Endothelial cell of umbilical vein (primary cell): ENCODE measurements at regions not wholly inside any gene's neighbourhood (a gene's known extent, or its start where the extent isn't known, plus 50 kb on each side); places are given as distances from the start of the nearest gene placed in this dataset.
A peak's percentile ranks its signal among the peaks of the same experiment; 100 is the strongest.

Source experiments
- BruUV-seq: library from RNA; stranded (reverse); fragments of 400-500 nt; replicated peaks from 2 replicates; lab custom pipeline; 2021; lab: Mats Ljungman, UMichigan
- CTCF ChIA-PET: fragments of 300-600, 350-600 bp; sonication (Branson Sonifier 250); formaldehyde crosslinking; loops from one replicate; lab custom pipeline; 2021; ENCODE audit warnings: antibody characterized with exemption, inconsistent platforms; lab: Charles Lee
- POLR2A ChIA-PET: fragments of 300-600, 350-600 bp; sonication (Branson Sonifier 250); formaldehyde crosslinking; loops from one replicate; lab custom pipeline; 2021; ENCODE audit warnings: antibody characterized with exemption, inconsistent platforms; lab: Charles Lee
- DNase-seq: peaks from one replicate; pipeline ENCODE4 v3.0.0-alpha.2; 2011; ENCODE audit warnings: low read depth, low spot score
- FAIRE-seq: peaks from 2 replicates; lab custom pipeline; 2011; peaks lifted over from hg19 to GRCh38; lab: Jason Lieb, UNC
- H2AFZ ChIP-seq: 2 replicates; pipeline ENCODE4 v1.6.0; 2012; ENCODE audit warnings: low read depth, low read length, control low read depth, inconsistent platforms
- H3K27ac ChIP-seq: 2 replicates; pipeline ENCODE4 v1.5.1; 2011; ENCODE audit warnings: low read depth, mild to moderate bottlenecking, control low read depth, low read length, moderate library complexity; ENCODE audit not compliant: insufficient read depth
- H3K27me3 ChIP-seq, 2 experiments: 2 replicates each; pipeline versions ENCODE4 v1.6.0 to v1.6.1; 2011; ENCODE audit warnings: low read length in 2 of 2, mixed read lengths in 1 of 2; ENCODE audit not compliant: control insufficient read depth in 2 of 2, insufficient read depth in 2 of 2
- H3K36me3 ChIP-seq, 2 experiments: 2 replicates in 1 of 2; 3 replicates in 1 of 2; pipeline ENCODE4 v1.5.1; 2011; ENCODE audit warnings: low read length in 2 of 2, mild to moderate bottlenecking in 1 of 2, moderate library complexity in 1 of 2; ENCODE audit not compliant: control insufficient read depth in 2 of 2, insufficient read depth in 2 of 2; ENCODE audit errors: extremely low read depth in 1 of 2
- H3K4me1 ChIP-seq: 3 replicates; pipeline ENCODE4 v1.5.1; 2011; ENCODE audit warnings: mild to moderate bottlenecking, low read length; ENCODE audit not compliant: control insufficient read depth, insufficient read depth; ENCODE audit errors: extremely low read depth
- H3K4me2 ChIP-seq: 2 replicates; pipeline ENCODE4 v1.6.1; 2011; ENCODE audit warnings: low read length, control low read depth, mixed read lengths; ENCODE audit not compliant: insufficient read depth
- H3K4me3 ChIP-seq, 3 experiments: fragments of 200-600 bp in 1 of 3; sonication (generic), shearing (Covaris generic) in 1 of 3; replicated peaks in 1 of 3; 2 replicates each; pipeline ENCODE4 v1.5.1; 2011 to 2016; ENCODE audit warnings: control low read depth in 3 of 3, low read length in 3 of 3, mild to moderate bottlenecking in 2 of 3, inconsistent platforms in 1 of 3, low read depth in 1 of 3, moderate library complexity in 1 of 3; ENCODE audit not compliant: insufficient read depth in 1 of 3
- H3K79me2 ChIP-seq: 2 replicates; pipeline ENCODE4 v1.6.0; 2012; ENCODE audit warnings: low read length, inconsistent platforms; ENCODE audit not compliant: control insufficient read depth, insufficient read depth
- H3K9ac ChIP-seq: replicated peaks from 2 replicates; pipeline ENCODE3; 2011; ENCODE audit warnings: low read length, control low read depth; ENCODE audit not compliant: insufficient read depth; ENCODE audit errors: extremely low read depth
- H3K9me1 ChIP-seq: replicated peaks from 3 replicates; pipeline ENCODE4 v1.6.0; 2011; ENCODE audit warnings: mild to moderate bottlenecking, low read length; ENCODE audit not compliant: control insufficient read depth, insufficient read depth; ENCODE audit errors: extremely low read depth
- H3K9me3 ChIP-seq: replicated peaks from 2 replicates; pipeline ENCODE4 v1.5.1; 2012; ENCODE audit warnings: low read length, inconsistent platforms; ENCODE audit not compliant: control insufficient read depth, insufficient read depth
- H4K20me1 ChIP-seq: replicated peaks from 2 replicates; pipeline ENCODE3; 2011; ENCODE audit warnings: mild to moderate bottlenecking, low read length; ENCODE audit not compliant: control insufficient read depth, insufficient read depth; ENCODE audit errors: extremely low read depth
- EZH2 ChIP-seq: IDR thresholded peaks from 2 replicates; pipeline ENCODE4 v1.6.1; 2012; ENCODE audit warnings: borderline replicate concordance, low read depth, mild to moderate bottlenecking, moderate library complexity, low read length, inconsistent platforms; ENCODE audit not compliant: severe bottlenecking
- FOS ChIP-seq: IDR thresholded peaks from 2 replicates; pipeline ENCODE4 v1.6.1; 2011; ENCODE audit warnings: mild to moderate bottlenecking, low read length, moderate library complexity, borderline replicate concordance; ENCODE audit not compliant: insufficient read depth
- GATA2 ChIP-seq: IDR thresholded peaks from 2 replicates; pipeline ENCODE4 v1.7.0; 2011; ENCODE audit warnings: low read depth, mild to moderate bottlenecking, moderate library complexity, mixed read lengths, low read length; ENCODE audit not compliant: insufficient read length, insufficient read depth
- JUN ChIP-seq: IDR thresholded peaks from 2 replicates; pipeline ENCODE4 v1.6.1; 2011; ENCODE audit warnings: borderline replicate concordance, low read depth; ENCODE audit not compliant: insufficient read length, insufficient read depth
- MYC ChIP-seq: IDR thresholded peaks from one replicate; pipeline ENCODE4 v1.6.1; 2011; ENCODE audit warnings: mild to moderate bottlenecking, low read depth, low read length
- POLR2A ChIP-seq: IDR thresholded peaks from 2 replicates; pipeline ENCODE4 v1.6.1; 2012; ENCODE audit warnings: low read depth, mild to moderate bottlenecking, control low read depth, low read length
- POLR2AphosphoS5 ChIP-seq: IDR thresholded peaks from 2 replicates; pipeline ENCODE4 v1.6.1; 2012; ENCODE audit warnings: low read depth, mild to moderate bottlenecking, control low read depth, low read length, moderate library complexity; ENCODE audit not compliant: insufficient read depth
- dilution Hi-C: fragments of 300-500 bp; cut with MboI; formaldehyde crosslinking; loops from one replicate; pipeline ENCODE4 v1.15.0; 2019; ENCODE audit warnings: low sequenced_read_pairs; ENCODE audit not compliant: extremely low pct_ligation_motif_present
- intact Hi-C: fragments of 100-400 bp; cut with micrococcal nuclease; formaldehyde crosslinking; loops from one replicate; pipeline ENCODE4 v1.10.0; 2022
- TF ChIP-seq, protein P1 (sequence below), 2 donors: IDR thresholded peaks; 1 replicate in 1 of 2; 2 replicates in 1 of 2; pipeline ENCODE4 v1.5.1; 2011; ENCODE audit warnings: low read length in 2 of 2, mild to moderate bottlenecking in 2 of 2, moderate library complexity in 2 of 2, control low read depth in 1 of 2, inconsistent platforms in 1 of 2, low read depth in 1 of 2; ENCODE audit not compliant: insufficient read depth in 1 of 2; ENCODE audit errors: extremely low read depth in 1 of 2
- TF ChIP-seq, protein P2 (sequence below): IDR thresholded peaks from 2 replicates; pipeline ENCODE4 v1.6.1; 2011; ENCODE audit not compliant: insufficient read depth, insufficient read length

DNA sequence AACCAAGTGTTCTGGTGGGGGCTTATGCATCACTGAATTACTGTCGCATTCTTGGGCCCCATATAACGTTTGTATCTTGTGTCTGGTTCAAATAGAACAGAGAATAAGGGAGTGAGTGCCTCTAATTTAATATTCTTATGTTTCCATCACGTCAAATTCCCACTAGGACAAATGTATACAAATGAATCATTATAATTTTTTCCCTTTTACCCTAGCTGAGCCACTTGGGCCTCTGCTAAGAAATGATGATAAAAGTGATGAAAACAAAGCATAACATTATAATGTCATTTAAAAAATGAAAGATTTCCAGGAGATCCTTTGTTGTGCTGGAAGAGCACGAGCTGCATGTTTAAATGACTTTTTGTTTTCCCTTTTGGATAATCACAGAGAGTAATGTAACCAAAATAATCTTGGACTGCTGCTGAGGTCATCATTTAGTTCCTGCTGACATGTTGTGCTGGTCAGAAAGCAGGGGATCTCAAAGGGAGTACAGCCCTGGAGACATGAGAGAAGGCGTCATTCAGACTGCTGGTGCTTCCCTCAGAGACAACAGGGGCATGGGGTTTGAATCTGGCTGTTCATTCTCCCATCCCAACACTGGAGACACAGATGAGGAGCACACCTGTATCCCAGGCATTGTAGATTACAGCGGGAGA is 105.1 kb upstream of the SCOC start:
- Histone ChIP-seq H4K20me1 (no peaks in the 10 kb centered on the region), H3K9me3 (no peaks in the 10 kb centered on the region), H3K79me2 (no peaks in the 10 kb centered on the region), H3K4me3 (no peak overlapping the region), H3K27me3 (peaks cover 0 to 5% of the 10 kb centered on the region in 2 experiments), H3K9me1 (no peaks in the 10 kb centered on the region), H3K9ac (peak overlapping the region; percentile 14), H3K36me3 (no peaks in the 10 kb centered on the region), H2AFZ (peak overlapping the region; percentile 87), H3K4me1 (peaks cover 10% of the 10 kb centered on the region), H3K4me2 (peak overlapping the region; percentile 40), H3K27ac (peak overlapping the region; percentile 48)
- DNase-seq = no peak
- CTCF ChIA-PET = interaction anchor here (1.0 to 1.7 kb wide), 10 partner anchors 9 to 564 kb away, joined by 3 to 9 read pairs (median 4); no protein-coding TSS in a partner anchor
- intact Hi-C loops (no loop called here), dilution Hi-C loops (no loop called here)
- POLR2A ChIA-PET = interaction anchor here (1.0 kb wide), 1 partner anchor 11 kb away, joined by 6 read pairs; no protein-coding TSS in a partner anchor
- BruUV-seq = no TSS peak
- TF ChIP-seq, protein P1, sequence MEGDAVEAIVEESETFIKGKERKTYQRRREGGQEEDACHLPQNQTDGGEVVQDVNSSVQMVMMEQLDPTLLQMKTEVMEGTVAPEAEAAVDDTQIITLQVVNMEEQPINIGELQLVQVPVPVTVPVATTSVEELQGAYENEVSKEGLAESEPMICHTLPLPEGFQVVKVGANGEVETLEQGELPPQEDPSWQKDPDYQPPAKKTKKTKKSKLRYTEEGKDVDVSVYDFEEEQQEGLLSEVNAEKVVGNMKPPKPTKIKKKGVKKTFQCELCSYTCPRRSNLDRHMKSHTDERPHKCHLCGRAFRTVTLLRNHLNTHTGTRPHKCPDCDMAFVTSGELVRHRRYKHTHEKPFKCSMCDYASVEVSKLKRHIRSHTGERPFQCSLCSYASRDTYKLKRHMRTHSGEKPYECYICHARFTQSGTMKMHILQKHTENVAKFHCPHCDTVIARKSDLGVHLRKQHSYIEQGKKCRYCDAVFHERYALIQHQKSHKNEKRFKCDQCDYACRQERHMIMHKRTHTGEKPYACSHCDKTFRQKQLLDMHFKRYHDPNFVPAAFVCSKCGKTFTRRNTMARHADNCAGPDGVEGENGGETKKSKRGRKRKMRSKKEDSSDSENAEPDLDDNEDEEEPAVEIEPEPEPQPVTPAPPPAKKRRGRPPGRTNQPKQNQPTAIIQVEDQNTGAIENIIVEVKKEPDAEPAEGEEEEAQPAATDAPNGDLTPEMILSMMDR (IDR thresholded peaks at IDR 0.05; ENCODE audit: extremely low read depth in 1 of 2, insufficient read depth in 1 of 2, low read depth in 1 of 2, low read length in 2 of 2) = no peak
- TF ChIP-seq GATA2 (no peak), POLR2A (no peak), MYC (no peak), JUN (no peak), EZH2 (no peak), POLR2AphosphoS5 (no peak), FOS (no peak)
- TF ChIP-seq, protein P2, sequence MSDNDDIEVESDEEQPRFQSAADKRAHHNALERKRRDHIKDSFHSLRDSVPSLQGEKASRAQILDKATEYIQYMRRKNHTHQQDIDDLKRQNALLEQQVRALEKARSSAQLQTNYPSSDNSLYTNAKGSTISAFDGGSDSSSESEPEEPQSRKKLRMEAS = no peak
- no peak for FAIRE-seq
